Mesendoderm (in vitro differentiated cells): ENCODE measurements at regions not wholly inside any gene's neighbourhood (a gene's known extent, or its start where the extent isn't known, plus 50 kb on each side); places are given as distances from the start of the nearest gene placed in this dataset.

Experiments used
- DNase-seq: peaks from one replicate; pipeline ENCODE4 v3.0.0; 2013
- H2AK5ac ChIP-seq: 2 replicates; pipeline ENCODE4 v1.6.1; 2013; ENCODE audit warnings: low read length, inconsistent platforms
- H2BK120ac ChIP-seq: 2 replicates; pipeline ENCODE4 v1.6.1; 2013; ENCODE audit warnings: low read depth, mild to moderate bottlenecking, low read length, moderate library complexity, mixed read lengths
- H2BK15ac ChIP-seq: replicated peaks from 2 replicates; pipeline ENCODE4 v1.6.1; 2013; ENCODE audit warnings: low read depth, mild to moderate bottlenecking, moderate library complexity
- H2BK5ac ChIP-seq: 2 replicates; pipeline ENCODE4 v1.6.1; 2013; ENCODE audit warnings: low read length, inconsistent platforms
- H3K18ac ChIP-seq: 2 replicates; pipeline ENCODE4 v1.6.1; 2013; ENCODE audit warnings: mild to moderate bottlenecking, low read length, mixed read lengths
- H3K23ac ChIP-seq: one replicate; pipeline ENCODE4 v1.6.1; 2013; ENCODE audit warnings: low read length
- H3K27ac ChIP-seq: 2 replicates; pipeline ENCODE4 v1.5.1; 2013; ENCODE audit warnings: low read depth, mild to moderate bottlenecking, inconsistent platforms, low read length, moderate library complexity
- H3K27me3 ChIP-seq: 2 replicates; pipeline ENCODE4 v1.6.1; 2013; ENCODE audit warnings: low read length, control low read depth, mild to moderate bottlenecking, inconsistent platforms; ENCODE audit not compliant: insufficient read depth, poor library complexity
- H3K36me3 ChIP-seq: 2 replicates; pipeline ENCODE4 v1.6.1; 2013; ENCODE audit warnings: low read length, inconsistent platforms; ENCODE audit not compliant: control insufficient read depth, insufficient read depth
- H3K4ac ChIP-seq: one replicate; pipeline ENCODE4 v1.6.1; 2013; ENCODE audit warnings: low read depth, mild to moderate bottlenecking, low read length, moderate library complexity
- H3K4me1 ChIP-seq: 2 replicates; pipeline ENCODE4 v1.6.1; 2013; ENCODE audit warnings: low read depth, low read length, inconsistent platforms; ENCODE audit not compliant: control insufficient read depth
- H3K4me2 ChIP-seq: 2 replicates; pipeline ENCODE4 v1.6.1; 2013; ENCODE audit warnings: low read length
- H3K4me3 ChIP-seq: 2 replicates; pipeline ENCODE4 v1.5.1; 2013; ENCODE audit warnings: mild to moderate bottlenecking, low read length
- H3K56ac ChIP-seq: one replicate; pipeline ENCODE4 v1.6.1; 2013; ENCODE audit warnings: low read length
- H3K79me1 ChIP-seq: 2 replicates; pipeline ENCODE4 v1.6.1; 2013; ENCODE audit warnings: low read length, inconsistent platforms
- H3K79me2 ChIP-seq: 2 replicates; pipeline ENCODE4 v1.6.1; 2013; ENCODE audit warnings: mild to moderate bottlenecking, low read length; ENCODE audit not compliant: control insufficient read depth, insufficient read depth
- H3K9ac ChIP-seq: 2 replicates; pipeline ENCODE4 v1.6.1; 2013; ENCODE audit warnings: low read length, inconsistent platforms
- H4K5ac ChIP-seq: one replicate; pipeline ENCODE4 v1.6.1; 2013; ENCODE audit warnings: low read length
- H4K8ac ChIP-seq: one replicate; pipeline ENCODE4 v1.6.1; 2013; ENCODE audit warnings: low read depth, mild to moderate bottlenecking, control low read depth, low read length, moderate library complexity
- WGBS: extraction: QIAGEN DNeasy Blood & Tissue Kit; methylation state at CpG from one replicate; pipeline ENCODE4 v1.1.7; 2013; ENCODE audit warnings: low lambda C conversion rate, missing lambda C conversion rate; ENCODE audit not compliant: insufficient coverage; ENCODE audit errors: extremely low coverage; 5-methylcytosine and 5-hydroxymethylcytosine counted together

DNA sequence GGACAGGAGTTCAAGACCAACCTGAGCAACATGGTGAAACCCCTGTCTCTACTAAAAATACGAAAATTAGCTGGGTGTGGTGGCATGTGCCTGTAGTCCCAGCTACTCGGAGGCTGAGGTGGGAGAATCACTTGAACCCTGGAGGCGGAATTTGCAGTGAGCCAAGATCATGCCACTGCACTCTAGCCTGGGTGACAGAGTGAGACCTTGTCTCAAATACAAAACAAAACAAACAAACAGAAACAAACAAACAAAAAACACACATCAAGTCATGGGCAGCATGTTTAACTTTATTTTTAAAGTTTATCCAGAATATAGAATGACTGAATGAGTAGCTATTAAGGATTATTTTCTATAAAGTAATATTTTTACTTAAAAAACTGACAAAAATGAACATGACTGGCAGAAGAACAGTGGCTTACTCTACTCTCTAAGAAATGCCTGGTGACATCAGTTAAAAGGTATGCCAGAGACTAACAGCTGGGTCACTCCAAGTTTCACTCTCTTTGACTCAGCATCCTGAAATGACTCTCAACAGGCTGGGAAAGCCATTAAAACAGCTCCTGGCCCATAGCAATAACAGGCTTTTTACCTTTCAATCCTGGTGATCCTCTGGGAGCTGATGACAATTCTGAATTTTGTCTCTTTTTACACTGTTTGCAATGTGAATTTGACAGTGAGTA, 66.1 kb upstream of the FOXN2 start:
- no peaks in the 10 kb centered on the region for H3K79me2 ChIP-seq
- no peak overlapping the region for H3K27ac ChIP-seq
- no peaks in the 10 kb centered on the region for H3K4me1 ChIP-seq
- peak; percentile 95 for DNase-seq
- no CpG with 5 or more reads among the region's 3 CpGs for WGBS
- no peak overlapping the region for H4K5ac ChIP-seq
- no peak overlapping the region for H2AK5ac ChIP-seq
- H3K18ac ChIP-seq = no peak overlapping the region
- H3K23ac ChIP-seq = no peak overlapping the region
- no peaks in the 10 kb centered on the region for H3K79me1 ChIP-seq
- no peak overlapping the region for H3K4me2 ChIP-seq
- no peak overlapping the region for H2BK15ac ChIP-seq
- no peaks in the 10 kb centered on the region for H3K27me3 ChIP-seq
- no peak overlapping the region for H3K4me3 ChIP-seq
- H3K4ac ChIP-seq = no peak overlapping the region
- H2BK5ac ChIP-seq = no peak overlapping the region
- H4K8ac ChIP-seq = no peak overlapping the region
- H2BK120ac ChIP-seq = no peak overlapping the region
- no peak overlapping the region for H3K56ac ChIP-seq
- no peak overlapping the region for H3K9ac ChIP-seq
- no peaks in the 10 kb centered on the region for H3K36me3 ChIP-seq

DNA sequence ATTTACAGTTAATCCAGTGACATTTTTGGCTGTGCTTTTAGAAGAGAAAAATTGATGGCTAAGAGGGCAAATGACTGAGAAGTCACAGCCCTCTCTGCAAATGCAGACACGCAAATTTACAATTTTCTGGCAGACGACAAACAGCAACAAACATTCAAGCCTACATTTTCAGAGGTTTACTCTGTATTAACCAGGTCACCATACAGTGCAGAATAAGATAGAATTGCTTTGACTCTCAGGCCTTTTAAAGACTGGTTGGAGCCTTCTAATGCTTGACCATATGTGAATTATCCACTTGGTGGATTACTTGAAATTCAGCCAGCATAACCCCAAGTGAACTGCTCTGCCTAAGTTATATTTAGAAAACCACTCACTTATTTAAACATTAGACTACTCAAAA, 65.5 kb upstream of the FOXN2 start:
- WGBS = no CpG with 5 or more reads among the region's 2 CpGs
- no peak overlapping the region for H2BK120ac ChIP-seq
- no peak overlapping the region for H2BK15ac ChIP-seq
- H3K79me2 ChIP-seq = no peaks in the 10 kb centered on the region
- DNase-seq = no peak
- H4K5ac ChIP-seq = no peak overlapping the region
- H3K18ac ChIP-seq = no peak overlapping the region
- no peak overlapping the region for H2BK5ac ChIP-seq
- no peak overlapping the region for H3K4me2 ChIP-seq
- H3K36me3 ChIP-seq = no peaks in the 10 kb centered on the region
- no peak overlapping the region for H3K56ac ChIP-seq
- H3K27ac ChIP-seq = no peak overlapping the region
- no peak overlapping the region for H4K8ac ChIP-seq
- no peak overlapping the region for H3K4me3 ChIP-seq
- no peak overlapping the region for H3K4ac ChIP-seq
- H3K4me1 ChIP-seq = no peaks in the 10 kb centered on the region
- H3K9ac ChIP-seq = no peak overlapping the region
- H3K23ac ChIP-seq = no peak overlapping the region
- no peak overlapping the region for H2AK5ac ChIP-seq
- no peaks in the 10 kb centered on the region for H3K79me1 ChIP-seq
- H3K27me3 ChIP-seq = no peaks in the 10 kb centered on the region

DNA sequence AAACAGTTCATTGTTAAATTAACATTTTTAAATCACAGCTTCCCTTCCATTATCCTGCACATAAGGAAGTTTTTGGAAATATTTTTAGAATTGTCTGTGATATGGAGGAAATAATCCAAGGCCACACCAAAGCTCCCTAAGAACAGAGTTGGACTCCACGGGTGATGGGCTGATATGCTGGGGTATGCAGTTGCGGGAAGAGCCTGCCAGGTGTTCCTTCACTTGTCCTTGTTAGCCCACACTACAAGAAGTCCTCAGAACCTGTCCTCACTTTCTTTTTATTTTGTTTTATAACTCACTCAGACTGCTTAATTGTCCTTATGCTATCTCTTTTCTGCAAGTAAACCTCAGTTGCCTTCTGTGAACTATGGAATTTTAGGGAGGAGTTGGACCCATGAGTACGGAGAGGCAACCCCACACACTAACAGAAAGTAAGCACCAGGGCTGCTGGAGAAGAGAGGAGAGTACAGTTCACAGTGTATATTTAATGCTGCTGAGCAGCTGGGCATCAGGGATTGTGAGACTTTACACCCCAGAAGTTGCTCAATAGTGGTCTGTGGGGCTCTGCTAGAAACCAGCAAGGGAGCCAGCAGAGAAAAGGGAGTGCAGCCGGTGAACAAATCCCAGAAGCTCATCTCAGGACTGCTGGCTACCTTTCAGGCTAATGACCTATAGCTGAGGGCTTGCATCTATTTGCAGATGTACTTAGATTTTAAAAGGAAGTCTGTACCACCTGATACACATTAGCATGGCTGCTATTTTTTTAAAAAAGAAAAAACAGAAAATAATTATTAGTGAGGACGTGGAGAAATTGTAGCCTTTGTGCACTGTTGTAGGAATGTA, 64.6 kb upstream of the FOXN2 start:
- no peak overlapping the region for H3K4ac ChIP-seq
- H3K27ac ChIP-seq = no peak overlapping the region
- H3K79me2 ChIP-seq = no peaks in the 10 kb centered on the region
- no peaks in the 10 kb centered on the region for H3K27me3 ChIP-seq
- no peak overlapping the region for H3K4me3 ChIP-seq
- H4K5ac ChIP-seq = no peak overlapping the region
- no peak overlapping the region for H3K9ac ChIP-seq
- no peak overlapping the region for H3K4me2 ChIP-seq
- H2BK15ac ChIP-seq = no peak overlapping the region
- no peak overlapping the region for H2AK5ac ChIP-seq
- DNase-seq = no peak
- H3K79me1 ChIP-seq = no peaks in the 10 kb centered on the region
- H3K36me3 ChIP-seq = no peaks in the 10 kb centered on the region
- no peak overlapping the region for H2BK5ac ChIP-seq
- no peak overlapping the region for H3K56ac ChIP-seq
- H3K18ac ChIP-seq = no peak overlapping the region
- no CpG with 5 or more reads among the region's 5 CpGs for WGBS
- H4K8ac ChIP-seq = no peak overlapping the region
- no peak overlapping the region for H2BK120ac ChIP-seq
- H3K4me1 ChIP-seq = no peaks in the 10 kb centered on the region
- no peak overlapping the region for H3K23ac ChIP-seq

DNA sequence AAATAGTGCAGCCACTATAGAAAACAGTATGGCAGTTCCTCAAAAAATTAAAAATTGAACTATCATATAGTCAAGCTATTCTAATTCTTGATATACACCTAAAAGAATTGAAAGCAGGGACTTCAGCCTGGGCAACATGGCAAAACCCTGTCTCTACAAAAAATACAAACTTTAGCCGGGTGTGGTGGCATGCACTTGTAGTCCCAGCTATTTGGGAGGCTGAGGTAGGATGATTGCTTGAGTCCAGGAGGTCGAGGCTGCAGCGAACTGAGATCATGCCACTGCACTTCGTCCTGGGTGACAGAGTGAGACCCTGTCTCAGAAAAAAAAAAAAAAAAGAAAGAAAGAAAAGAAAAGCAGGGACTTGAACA, 64.0 kb upstream of the FOXN2 start:
- H3K27me3 ChIP-seq = no peaks in the 10 kb centered on the region
- no peaks in the 10 kb centered on the region for H3K4me1 ChIP-seq
- H3K4ac ChIP-seq = no peak overlapping the region
- no peak overlapping the region for H4K8ac ChIP-seq
- H3K79me2 ChIP-seq = no peaks in the 10 kb centered on the region
- no CpG with 5 or more reads among the region's 4 CpGs for WGBS
- no peak overlapping the region for H2BK15ac ChIP-seq
- no peak overlapping the region for H3K18ac ChIP-seq
- no peak overlapping the region for H3K9ac ChIP-seq
- H3K27ac ChIP-seq = no peak overlapping the region
- H2BK120ac ChIP-seq = no peak overlapping the region
- no peak overlapping the region for H3K4me2 ChIP-seq
- H3K79me1 ChIP-seq = no peaks in the 10 kb centered on the region
- no peak overlapping the region for H3K56ac ChIP-seq
- no peak overlapping the region for H3K23ac ChIP-seq
- H4K5ac ChIP-seq = no peak overlapping the region
- no peak for DNase-seq
- H2BK5ac ChIP-seq = no peak overlapping the region
- no peak overlapping the region for H2AK5ac ChIP-seq
- no peak overlapping the region for H3K4me3 ChIP-seq
- no peaks in the 10 kb centered on the region for H3K36me3 ChIP-seq

DNA sequence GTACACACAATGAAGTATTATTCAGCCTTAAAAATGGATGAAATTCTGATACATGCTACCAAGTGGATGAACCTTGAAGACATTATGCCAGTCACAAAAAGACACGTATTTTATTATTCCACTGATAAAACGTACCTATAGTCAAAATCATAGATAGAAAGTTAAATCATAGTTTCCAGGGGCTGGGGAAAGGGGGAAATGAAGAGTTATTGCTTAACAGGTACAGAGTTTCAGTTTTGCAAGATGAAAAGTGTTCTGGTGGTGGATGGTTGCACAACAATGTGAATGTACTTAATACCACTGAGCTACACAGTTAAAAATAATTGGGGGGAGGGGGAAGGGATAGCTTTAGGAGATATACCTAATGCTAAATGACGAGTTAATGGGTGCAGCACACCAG, 63.5 kb upstream of the FOXN2 start:
- no peaks in the 10 kb centered on the region for H3K79me1 ChIP-seq
- WGBS = no CpG with 5 or more reads among the region's 3 CpGs
- no peak overlapping the region for H3K18ac ChIP-seq
- H3K56ac ChIP-seq = no peak overlapping the region
- no peak overlapping the region for H2BK120ac ChIP-seq
- H2AK5ac ChIP-seq = no peak overlapping the region
- no peaks in the 10 kb centered on the region for H3K27me3 ChIP-seq
- no peaks in the 10 kb centered on the region for H3K79me2 ChIP-seq
- H3K23ac ChIP-seq = no peak overlapping the region
- DNase-seq = no peak
- H4K8ac ChIP-seq = no peak overlapping the region
- H3K4ac ChIP-seq = no peak overlapping the region
- H2BK15ac ChIP-seq = no peak overlapping the region
- H4K5ac ChIP-seq = no peak overlapping the region
- H3K4me2 ChIP-seq = no peak overlapping the region
- no peak overlapping the region for H3K9ac ChIP-seq
- no peak overlapping the region for H2BK5ac ChIP-seq
- no peaks in the 10 kb centered on the region for H3K4me1 ChIP-seq
- H3K4me3 ChIP-seq = no peak overlapping the region
- H3K27ac ChIP-seq = no peak overlapping the region
- H3K36me3 ChIP-seq = no peaks in the 10 kb centered on the region
